Left lung (tissue), 4 donors: ENCODE measurements at regions not wholly inside any gene's neighbourhood (a gene's known extent, or its start where the extent isn't known, plus 50 kb on each side); places are given as distances from the start of the nearest gene placed in this dataset.

ENCODE experiments used
- ATAC-seq: fragments of 200-7000 bp; cut with Tn5 transposase; one replicate; pipeline ENCODE4 v1.9.1; 2020; ENCODE audit warnings: moderate library complexity
- DNase-seq, 4 donors: peaks; one replicate each; pipeline ENCODE4 v3.0.0-alpha.2; 2013 to 2020
- H3K27ac ChIP-seq, 2 donors: fragments of 200-600 bp; sonication (generic) in 1 of 2; one replicate each; pipeline versions ENCODE4 v1.5.0 to v1.8.0; 2020 to 2021
- H3K27me3 ChIP-seq, 2 donors: fragments of 200-600 bp; sonication (generic) in 1 of 2; one replicate each; pipeline versions ENCODE4 v1.5.0 to v1.8.0; 2020 to 2021
- H3K36me3 ChIP-seq, 2 donors: fragments of 200-600 bp; sonication (generic) in 1 of 2; one replicate each; pipeline versions ENCODE4 v1.5.0 to v1.8.0; 2020 to 2021
- H3K4me1 ChIP-seq, 2 donors: fragments of 200-600 bp; one replicate each; pipeline ENCODE4 v1.8.0; 2021
- H3K4me3 ChIP-seq, 2 donors: fragments of 200-600 bp; sonication (generic) in 1 of 2; one replicate each; pipeline versions ENCODE4 v1.5.0 to v1.8.0; 2020 to 2021; ENCODE audit warnings: mild to moderate bottlenecking in 1 of 2
- H3K9me3 ChIP-seq, 2 donors: fragments of 200-600 bp; sonication (generic) in 1 of 2; one replicate each; pipeline versions ENCODE4 v1.5.0 to v1.8.0; 2020 to 2021
- CTCF ChIP-seq, 2 donors: fragments of 200-600 bp; sonication (generic) in 1 of 2; IDR thresholded peaks; one replicate each; pipeline versions ENCODE4 v1.5.0 to v1.8.0; 2021; ENCODE audit warnings: antibody characterized with exemption in 2 of 2
- intact Hi-C, 2 donors: fragments of 100-400 bp; cut with DNase I; formaldehyde crosslinking; loops; one replicate each; pipeline versions ENCODE4 v1.11.2 to v1.14.2; 2022
- donor health status: DM: no; HTN: yes; CAD: no.
- donor health status: DM: no; HTN: no; CAD: no.

GRCh38 chr7:155194382-155195140, 103.1 kb upstream of the INSIG1 start:
- TF ChIP-seq CTCF (IDR thresholded peaks at IDR 0.05), result no peak
- Histone ChIP-seq H3K36me3 (no peaks in the 10 kb centered on the region), H3K4me1 (peaks cover 0 to 5% of the 10 kb centered on the region in 2 donors), H3K27ac (no peak overlapping the region), H3K27me3 (peaks cover 0 to 16% of the 10 kb centered on the region in 2 donors), H3K9me3 (peaks cover 0 to 18% of the 10 kb centered on the region in 2 donors), H3K4me3 (no peak overlapping the region)
- ATAC-seq (no peak), DNase-seq (peak in 2 of 4 donors; percentile 21 to 61)
- intact Hi-C loops, result loop anchor here in 1 of 2 donors (5.0 kb wide), 1 partner anchor 148 kb away; no protein-coding TSS in a partner anchor

- Histone ChIP-seq H3K27me3 (peaks cover 0 to 12% of the 10 kb centered on the region in 2 donors), H3K4me1 (no peaks in the 10 kb centered on the region), H3K36me3 (no peaks in the 10 kb centered on the region), H3K4me3 (no peak overlapping the region), H3K27ac (no peak overlapping the region), H3K9me3 (peaks cover 0 to 18% of the 10 kb centered on the region in 2 donors)
- TF ChIP-seq CTCF (IDR thresholded peaks at IDR 0.05), result no peak
- ATAC-seq (no peak), DNase-seq (no peak)
- intact Hi-C loops, result no loop called here
Observed at GRCh38 chr7:155195939-155196523, 101.6 kb upstream of the INSIG1 start.

GRCh38 chr7:155198196-155198892, 99.3 kb upstream of the INSIG1 start:
- H3K4me3 ChIP-seq, result no peak overlapping the region
- peaks cover 0 to 6% of the 10 kb centered on the region in 2 donors for H3K27me3 ChIP-seq
- H3K4me1 ChIP-seq, result no peaks in the 10 kb centered on the region
- no peak for TF ChIP-seq CTCF (IDR thresholded peaks at IDR 0.05)
- H3K27ac ChIP-seq, result no peak overlapping the region
- H3K36me3 ChIP-seq, result no peaks in the 10 kb centered on the region
- DNase-seq, result peak in 1 of 4 donors; percentile 10
- ATAC-seq, result no peak
- H3K9me3 ChIP-seq, result peaks cover 0 to 18% of the 10 kb centered on the region in 2 donors
- intact Hi-C loops, result no loop called here

GRCh38 chr7:155198901-155199845, 98.5 kb upstream of the INSIG1 start:
- no peak overlapping the region for H3K27ac ChIP-seq
- DNase-seq (no peak), ATAC-seq (no peak)
- H3K9me3 ChIP-seq, result peaks cover 0 to 18% of the 10 kb centered on the region in 2 donors
- H3K27me3 ChIP-seq, result peaks cover 0 to 6% of the 10 kb centered on the region in 2 donors
- no peak for TF ChIP-seq CTCF (IDR thresholded peaks at IDR 0.05)
- intact Hi-C loops, result no loop called here
- H3K4me3 ChIP-seq, result no peak overlapping the region
- no peaks in the 10 kb centered on the region for H3K4me1 ChIP-seq
- H3K36me3 ChIP-seq, result no peaks in the 10 kb centered on the region
